ENCODE measurements at regions not wholly inside any gene's neighbourhood (a gene's known extent, or its start where the extent isn't known, plus 50 kb on each side); places are given as distances from the start of the nearest gene placed in this dataset.

DNA sequence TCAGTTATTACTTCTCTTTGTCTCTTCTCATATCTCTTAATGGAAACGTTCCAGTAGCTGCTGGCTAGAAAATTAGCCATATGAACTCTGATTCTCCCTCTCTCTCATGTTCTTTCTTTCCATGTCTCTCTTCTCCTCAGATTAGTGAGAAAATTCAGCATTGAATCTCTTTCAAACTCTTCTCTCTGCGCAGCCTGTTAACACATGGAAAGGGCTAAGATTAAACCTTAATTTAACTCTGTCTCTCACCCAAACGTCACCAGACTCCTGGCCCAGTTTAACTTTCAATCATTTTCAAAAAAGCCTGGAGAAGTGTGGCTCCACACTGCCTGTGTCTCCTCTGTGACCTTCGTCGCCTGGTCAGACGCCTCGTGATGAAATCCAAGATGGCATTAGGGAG, 1234.2 kb downstream of the BCL11B start:
- no peaks in the 10 kb centered on the region for H3K27me3 ChIP-seq (ENCODE audit: control insufficient read depth in 5 of 5, insufficient read depth in 4 of 5, low read length in 5 of 5)
- no peak overlapping the region for H3K27ac ChIP-seq (ENCODE audit: low read depth, low read length)
- H3K9ac ChIP-seq (ENCODE audit: low read length in 5 of 5), result no peak overlapping the region
- no peak overlapping the region for H3K4me3 ChIP-seq (ENCODE audit: low read depth in 1 of 5, low read length in 5 of 5)
- peaks cover 0 to 3% (median 0%) of the 10 kb centered on the region in 5 donors for H3K9me3 ChIP-seq (ENCODE audit: control insufficient read depth in 5 of 5, low read length in 5 of 5)
- H3K4me1 ChIP-seq (ENCODE audit: control insufficient read depth in 5 of 5, insufficient read depth in 5 of 5, low read length in 5 of 5), result no peaks in the 10 kb centered on the region
- H3K36me3 ChIP-seq (ENCODE audit: control insufficient read depth in 5 of 5, insufficient read depth in 5 of 5, low read length in 5 of 5), result no peaks in the 10 kb centered on the region

GRCh38 chr14:98056946-98057345, 1215.1 kb downstream of the BCL11B start:
- no peak overlapping the region for H3K9ac ChIP-seq (ENCODE audit: low read length in 5 of 5)
- H3K9me3 ChIP-seq (ENCODE audit: control insufficient read depth in 5 of 5, low read length in 5 of 5), result no peaks in the 10 kb centered on the region
- H3K27me3 ChIP-seq (ENCODE audit: control insufficient read depth in 5 of 5, insufficient read depth in 4 of 5, low read length in 5 of 5), result peaks cover 0 to 4% (median 0%) of the 10 kb centered on the region in 5 donors
- H3K4me1 ChIP-seq (ENCODE audit: control insufficient read depth in 5 of 5, insufficient read depth in 5 of 5, low read length in 5 of 5), result no peaks in the 10 kb centered on the region
- no peak overlapping the region for H3K27ac ChIP-seq (ENCODE audit: low read depth, low read length)
- no peaks in the 10 kb centered on the region for H3K36me3 ChIP-seq (ENCODE audit: control insufficient read depth in 5 of 5, insufficient read depth in 5 of 5, low read length in 5 of 5)
- no peak overlapping the region for H3K4me3 ChIP-seq (ENCODE audit: low read depth in 1 of 5, low read length in 5 of 5)

DNA sequence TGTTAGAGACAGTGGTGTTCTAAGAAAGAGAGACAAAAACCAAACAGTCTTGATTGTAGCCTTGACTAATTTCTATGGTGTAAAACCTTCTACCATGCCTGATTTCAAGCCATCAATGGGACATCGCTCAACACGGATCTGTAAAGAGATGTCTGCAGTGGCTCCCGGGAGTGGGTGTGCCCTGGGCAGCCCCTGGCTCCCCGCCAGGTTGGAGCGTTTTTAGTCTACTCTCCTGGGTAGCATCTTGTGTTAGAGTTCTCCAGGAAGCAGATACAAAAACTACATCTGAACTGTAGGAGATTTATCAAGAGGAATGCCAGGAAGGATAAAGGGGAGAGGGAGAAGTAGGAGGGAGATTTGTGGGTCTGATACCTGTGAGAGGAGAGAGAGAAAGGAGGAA, 1212.9 kb downstream of the BCL11B start:
- Histone ChIP-seq H3K27ac (ENCODE audit: low read depth, low read length) (no peak overlapping the region), H3K9ac (ENCODE audit: low read length in 5 of 5) (no peak overlapping the region), H3K4me1 (ENCODE audit: control insufficient read depth in 5 of 5, insufficient read depth in 5 of 5, low read length in 5 of 5) (no peaks in the 10 kb centered on the region), H3K9me3 (ENCODE audit: control insufficient read depth in 5 of 5, low read length in 5 of 5) (no peaks in the 10 kb centered on the region), H3K36me3 (ENCODE audit: control insufficient read depth in 5 of 5, insufficient read depth in 5 of 5, low read length in 5 of 5) (no peaks in the 10 kb centered on the region), H3K4me3 (ENCODE audit: low read depth in 1 of 5, low read length in 5 of 5) (no peak overlapping the region), H3K27me3 (ENCODE audit: control insufficient read depth in 5 of 5, insufficient read depth in 4 of 5, low read length in 5 of 5) (peaks cover 0 to 8% (median 0%) of the 10 kb centered on the region in 5 donors)

- no peak overlapping the region for H3K27ac ChIP-seq (ENCODE audit: low read depth, low read length)
- H3K9me3 ChIP-seq (ENCODE audit: control insufficient read depth in 5 of 5, low read length in 5 of 5), result no peaks in the 10 kb centered on the region
Measured at GRCh38 chr14:98062083-98062482, 1209.9 kb downstream of the BCL11B start.

GRCh38 chr14:98069712-98070171, 1202.3 kb downstream of the BCL11B start:
- Histone ChIP-seq H3K27ac (ENCODE audit: low read depth, low read length) (no peak overlapping the region), H3K9ac (ENCODE audit: low read length in 5 of 5) (no peak overlapping the region), H3K4me1 (ENCODE audit: control insufficient read depth in 5 of 5, insufficient read depth in 5 of 5, low read length in 5 of 5) (no peaks in the 10 kb centered on the region)

More at GRCh38 chr14:98062083-98062482, 1209.9 kb downstream of the BCL11B start:
- Histone ChIP-seq H3K27me3 (ENCODE audit: control insufficient read depth in 5 of 5, insufficient read depth in 4 of 5, low read length in 5 of 5) (peaks cover 0 to 4% (median 0%) of the 10 kb centered on the region in 5 donors), H3K9ac (ENCODE audit: low read length in 5 of 5) (no peak overlapping the region), H3K36me3 (ENCODE audit: control insufficient read depth in 5 of 5, insufficient read depth in 5 of 5, low read length in 5 of 5) (no peaks in the 10 kb centered on the region), H3K4me3 (ENCODE audit: low read depth in 1 of 5, low read length in 5 of 5) (no peak overlapping the region), H3K4me1 (ENCODE audit: control insufficient read depth in 5 of 5, insufficient read depth in 5 of 5, low read length in 5 of 5) (no peaks in the 10 kb centered on the region)

DNA sequence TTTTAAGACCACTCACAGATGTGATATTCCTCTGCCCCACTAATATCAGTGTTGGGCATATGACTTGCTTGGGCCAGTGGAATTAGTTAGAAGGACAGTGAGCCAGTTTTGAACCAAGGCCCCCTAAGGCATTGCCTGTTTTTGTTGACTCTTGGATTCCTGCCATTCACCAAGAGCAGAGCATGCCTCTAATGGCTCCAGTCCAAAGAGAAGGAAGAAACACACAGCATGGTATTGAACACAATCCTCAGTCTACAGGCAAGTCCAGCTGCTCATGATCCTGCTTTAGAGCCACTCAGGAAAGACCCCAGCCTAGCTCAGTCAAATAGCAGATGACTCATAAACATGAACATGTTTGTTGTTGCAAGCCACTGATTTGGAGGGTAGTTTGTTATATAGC, 1201.5 kb downstream of the BCL11B start:
- no peak overlapping the region for H3K4me3 ChIP-seq (ENCODE audit: low read depth in 1 of 5, low read length in 5 of 5)

More at GRCh38 chr14:98069712-98070171, 1202.3 kb downstream of the BCL11B start:
- Histone ChIP-seq H3K27me3 (ENCODE audit: control insufficient read depth in 5 of 5, insufficient read depth in 4 of 5, low read length in 5 of 5) (no peaks in the 10 kb centered on the region), H3K4me3 (ENCODE audit: low read depth in 1 of 5, low read length in 5 of 5) (no peak overlapping the region), H3K36me3 (ENCODE audit: control insufficient read depth in 5 of 5, insufficient read depth in 5 of 5, low read length in 5 of 5) (no peaks in the 10 kb centered on the region), H3K9me3 (ENCODE audit: control insufficient read depth in 5 of 5, low read length in 5 of 5) (no peaks in the 10 kb centered on the region)

GRCh38 chr14:98074111-98074510, 1197.9 kb downstream of the BCL11B start:
- H3K9ac ChIP-seq (ENCODE audit: low read length in 5 of 5), result no peak overlapping the region
- H3K36me3 ChIP-seq (ENCODE audit: control insufficient read depth in 5 of 5, insufficient read depth in 5 of 5, low read length in 5 of 5), result no peaks in the 10 kb centered on the region
- H3K27ac ChIP-seq (ENCODE audit: low read depth, low read length), result no peak overlapping the region
- no peak overlapping the region for H3K4me3 ChIP-seq (ENCODE audit: low read depth in 1 of 5, low read length in 5 of 5)
- no peaks in the 10 kb centered on the region for H3K4me1 ChIP-seq (ENCODE audit: control insufficient read depth in 5 of 5, insufficient read depth in 5 of 5, low read length in 5 of 5)
- no peaks in the 10 kb centered on the region for H3K27me3 ChIP-seq (ENCODE audit: control insufficient read depth in 5 of 5, insufficient read depth in 4 of 5, low read length in 5 of 5)
- H3K9me3 ChIP-seq (ENCODE audit: control insufficient read depth in 5 of 5, low read length in 5 of 5), result no peaks in the 10 kb centered on the region

More for the DNA sequence above, 1201.5 kb downstream of the BCL11B start:
- H3K4me1 ChIP-seq (ENCODE audit: control insufficient read depth in 5 of 5, insufficient read depth in 5 of 5, low read length in 5 of 5), result no peaks in the 10 kb centered on the region
- H3K27me3 ChIP-seq (ENCODE audit: control insufficient read depth in 5 of 5, insufficient read depth in 4 of 5, low read length in 5 of 5), result no peaks in the 10 kb centered on the region
- H3K27ac ChIP-seq (ENCODE audit: low read depth, low read length), result no peak overlapping the region
- H3K36me3 ChIP-seq (ENCODE audit: control insufficient read depth in 5 of 5, insufficient read depth in 5 of 5, low read length in 5 of 5), result no peaks in the 10 kb centered on the region
- no peak overlapping the region for H3K9ac ChIP-seq (ENCODE audit: low read length in 5 of 5)
- H3K9me3 ChIP-seq (ENCODE audit: control insufficient read depth in 5 of 5, low read length in 5 of 5), result no peaks in the 10 kb centered on the region

DNA sequence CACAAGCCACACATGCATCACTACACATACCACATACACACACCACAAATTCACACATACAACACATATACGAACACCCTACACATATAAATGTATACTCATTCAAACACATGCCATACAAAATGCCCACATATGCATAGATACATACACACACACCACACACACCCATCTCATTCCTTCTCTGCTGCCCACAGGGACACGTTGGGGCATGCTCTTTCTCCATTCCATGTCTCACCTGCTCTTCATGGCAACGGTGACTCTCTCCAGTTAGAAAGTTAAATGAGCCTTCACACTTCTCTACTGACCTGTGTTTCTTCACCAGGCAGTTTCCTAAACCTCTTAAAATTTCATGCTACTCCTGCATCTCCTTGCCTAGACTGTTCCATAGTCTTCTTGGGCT, 1194.8 kb downstream of the BCL11B start:
- no peaks in the 10 kb centered on the region for H3K36me3 ChIP-seq (ENCODE audit: control insufficient read depth in 5 of 5, insufficient read depth in 5 of 5, low read length in 5 of 5)
- no peaks in the 10 kb centered on the region for H3K27me3 ChIP-seq (ENCODE audit: control insufficient read depth in 5 of 5, insufficient read depth in 4 of 5, low read length in 5 of 5)
- H3K9me3 ChIP-seq (ENCODE audit: control insufficient read depth in 5 of 5, low read length in 5 of 5), result no peaks in the 10 kb centered on the region
- H3K27ac ChIP-seq (ENCODE audit: low read depth, low read length), result no peak overlapping the region
- no peaks in the 10 kb centered on the region for H3K4me1 ChIP-seq (ENCODE audit: control insufficient read depth in 5 of 5, insufficient read depth in 5 of 5, low read length in 5 of 5)
- no peak overlapping the region for H3K4me3 ChIP-seq (ENCODE audit: low read depth in 1 of 5, low read length in 5 of 5)
- no peak overlapping the region for H3K9ac ChIP-seq (ENCODE audit: low read length in 5 of 5)

GRCh38 chr14:98082833-98083232, 1189.2 kb downstream of the BCL11B start:
- Histone ChIP-seq H3K9ac (ENCODE audit: low read length in 5 of 5) (no peak overlapping the region), H3K4me3 (ENCODE audit: low read depth in 1 of 5, low read length in 5 of 5) (no peak overlapping the region), H3K27ac (ENCODE audit: low read depth, low read length) (no peak overlapping the region), H3K36me3 (ENCODE audit: control insufficient read depth in 5 of 5, insufficient read depth in 5 of 5, low read length in 5 of 5) (no peaks in the 10 kb centered on the region), H3K9me3 (ENCODE audit: control insufficient read depth in 5 of 5, low read length in 5 of 5) (no peaks in the 10 kb centered on the region), H3K4me1 (ENCODE audit: control insufficient read depth in 5 of 5, insufficient read depth in 5 of 5, low read length in 5 of 5) (no peaks in the 10 kb centered on the region), H3K27me3 (ENCODE audit: control insufficient read depth in 5 of 5, insufficient read depth in 4 of 5, low read length in 5 of 5) (no peaks in the 10 kb centered on the region)

DNA sequence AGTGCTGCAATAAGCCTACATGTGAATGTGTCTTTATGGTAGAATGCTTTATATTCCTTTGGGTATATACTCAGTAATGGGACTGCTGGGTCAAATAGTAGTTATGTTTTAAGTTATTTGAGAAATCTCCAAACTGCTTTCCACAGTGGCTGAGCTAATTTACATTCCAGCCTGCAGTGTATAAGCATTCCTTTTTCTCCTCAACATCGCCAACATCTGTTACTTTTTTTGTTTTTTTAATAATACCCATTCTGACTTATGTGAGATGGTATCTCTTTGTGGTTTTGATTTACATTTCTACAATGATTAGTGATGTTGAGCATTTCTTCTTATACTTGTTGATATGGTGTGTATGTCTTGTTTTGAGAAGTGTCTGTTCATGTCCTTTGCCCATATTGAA, 1186.2 kb downstream of the BCL11B start:
- H3K4me1 ChIP-seq (ENCODE audit: control insufficient read depth in 5 of 5, insufficient read depth in 5 of 5, low read length in 5 of 5), result no peaks in the 10 kb centered on the region
- H3K27me3 ChIP-seq (ENCODE audit: control insufficient read depth in 5 of 5, insufficient read depth in 4 of 5, low read length in 5 of 5), result no peaks in the 10 kb centered on the region
- H3K9ac ChIP-seq (ENCODE audit: low read length in 5 of 5), result no peak overlapping the region
- H3K4me3 ChIP-seq (ENCODE audit: low read depth in 1 of 5, low read length in 5 of 5), result no peak overlapping the region
- H3K27ac ChIP-seq (ENCODE audit: low read depth, low read length), result no peak overlapping the region
- no peaks in the 10 kb centered on the region for H3K9me3 ChIP-seq (ENCODE audit: control insufficient read depth in 5 of 5, low read length in 5 of 5)
- no peaks in the 10 kb centered on the region for H3K36me3 ChIP-seq (ENCODE audit: control insufficient read depth in 5 of 5, insufficient read depth in 5 of 5, low read length in 5 of 5)

GRCh38 chr14:98093111-98093510, 1178.9 kb downstream of the BCL11B start:
- Histone ChIP-seq H3K4me3 (ENCODE audit: low read depth in 1 of 5, low read length in 5 of 5) (no peak overlapping the region), H3K9ac (ENCODE audit: low read length in 5 of 5) (no peak overlapping the region), H3K4me1 (ENCODE audit: control insufficient read depth in 5 of 5, insufficient read depth in 5 of 5, low read length in 5 of 5) (no peaks in the 10 kb centered on the region), H3K36me3 (ENCODE audit: control insufficient read depth in 5 of 5, insufficient read depth in 5 of 5, low read length in 5 of 5) (no peaks in the 10 kb centered on the region), H3K27ac (ENCODE audit: low read depth, low read length) (no peak overlapping the region), H3K27me3 (ENCODE audit: control insufficient read depth in 5 of 5, insufficient read depth in 4 of 5, low read length in 5 of 5) (peaks cover 0 to 6% (median 0%) of the 10 kb centered on the region in 5 donors), H3K9me3 (ENCODE audit: control insufficient read depth in 5 of 5, low read length in 5 of 5) (no peaks in the 10 kb centered on the region)

All from subcutaneous abdominal adipose tissue (tissue), 5 donors.